BLaER1 (cell line): ENCODE measurements at regions not wholly inside any gene's neighbourhood (a gene's known extent, or its start where the extent isn't known, plus 50 kb on each side); places are given as distances from the start of the nearest gene placed in this dataset.
"Not testable (repeated sequence)": the region's sequence is repeated elsewhere in the genome, so short reads cannot be mapped to it uniquely, and the experiment has no call there.

Source experiments
- H3K27ac ChIP-seq: shearing (Covaris generic); formaldehyde crosslinking; 2 replicates; pipeline ENCODE4 v1.8.1; 2022
- H3K27me3 ChIP-seq: shearing (Covaris generic); formaldehyde crosslinking; 2 replicates; pipeline ENCODE4 v1.8.1; 2022
- H3K36me3 ChIP-seq: shearing (Covaris generic); formaldehyde crosslinking; 2 replicates; pipeline ENCODE4 v1.8.1; 2022
- H3K4me1 ChIP-seq: shearing (Covaris generic); formaldehyde crosslinking; 2 replicates; pipeline ENCODE4 v1.8.1; 2022
- H3K4me2 ChIP-seq: shearing (Covaris generic); formaldehyde crosslinking; 2 replicates; pipeline ENCODE4 v1.8.1; 2022
- H3K4me3 ChIP-seq: shearing (Covaris generic); formaldehyde crosslinking; 2 replicates; pipeline ENCODE4 v1.8.1; 2022
- H3K9ac ChIP-seq: shearing (Covaris generic); formaldehyde crosslinking; 2 replicates; pipeline ENCODE4 v1.8.1; 2022
- H3K9me3 ChIP-seq: shearing (Covaris generic); formaldehyde crosslinking; 2 replicates; pipeline ENCODE4 v1.8.1; 2022
- H4K20me1 ChIP-seq: shearing (Covaris generic); formaldehyde crosslinking; 2 replicates; pipeline ENCODE4 v1.8.1; 2022
- Cebpa-rat ChIP-seq: shearing (Covaris generic); IDR thresholded peaks from 2 replicates; pipeline ENCODE4 v1.8.1; 2022

DNA sequence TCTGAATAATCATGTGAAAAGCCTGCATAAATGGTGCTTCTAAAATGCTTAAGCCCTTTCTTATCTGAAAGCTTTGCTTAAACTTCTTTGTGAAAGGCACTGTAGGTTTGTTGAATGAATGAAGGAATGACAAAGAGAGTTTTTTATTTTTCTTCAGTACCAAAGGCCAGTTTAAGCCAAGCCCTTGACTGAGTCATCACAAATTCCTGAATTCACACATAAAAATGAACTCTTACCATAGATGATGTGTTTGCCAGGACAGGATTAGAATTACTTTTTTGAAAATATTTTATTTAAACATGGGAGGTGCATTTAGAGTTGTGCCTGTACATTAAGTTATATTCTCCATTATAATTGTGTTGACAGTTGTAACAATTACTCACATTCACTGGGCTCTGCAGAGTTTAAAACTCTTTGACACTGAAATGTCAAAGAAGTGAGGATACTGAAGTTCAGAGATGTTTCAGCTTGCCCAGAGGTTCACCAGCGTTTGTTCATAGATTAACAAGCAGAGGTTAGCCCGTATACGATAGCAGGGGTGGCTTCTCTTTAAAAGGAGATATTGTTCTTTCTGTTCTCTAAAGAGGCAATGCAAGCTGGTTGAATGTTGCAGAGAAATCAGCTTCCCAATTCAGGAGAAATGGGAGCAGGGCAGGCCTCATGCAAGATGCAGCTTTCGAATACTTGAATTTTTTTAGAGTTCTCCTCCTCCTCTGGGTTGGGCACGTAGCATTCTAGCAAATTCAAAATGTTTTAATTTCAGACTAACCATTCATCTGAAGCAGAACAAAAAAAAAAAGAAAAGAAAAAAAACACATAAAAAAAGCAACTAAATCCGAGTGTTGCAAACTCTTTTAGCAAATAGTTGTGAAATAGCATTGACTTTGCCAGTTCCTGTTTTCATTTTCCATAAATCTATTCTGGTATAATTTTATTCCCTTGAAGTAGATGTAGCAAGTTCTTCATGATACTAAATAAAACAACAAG is 358.7 kb upstream of the KLF4 start:
- Histone ChIP-seq H3K9me3 (no peaks in the 10 kb centered on the region), H3K4me2 (no peak overlapping the region), H3K4me3 (no peak overlapping the region), H3K9ac (no peak overlapping the region), H3K36me3 (no peaks in the 10 kb centered on the region), H3K27me3 (0 out of 2 replicates have a peak, but pooled peaks cover 4% of the 10 kb centered on the region), H4K20me1 (no peaks in the 10 kb centered on the region), H3K27ac (no peak overlapping the region), H3K4me1 (no peaks in the 10 kb centered on the region)
- no peak for TF ChIP-seq Cebpa-rat

DNA sequence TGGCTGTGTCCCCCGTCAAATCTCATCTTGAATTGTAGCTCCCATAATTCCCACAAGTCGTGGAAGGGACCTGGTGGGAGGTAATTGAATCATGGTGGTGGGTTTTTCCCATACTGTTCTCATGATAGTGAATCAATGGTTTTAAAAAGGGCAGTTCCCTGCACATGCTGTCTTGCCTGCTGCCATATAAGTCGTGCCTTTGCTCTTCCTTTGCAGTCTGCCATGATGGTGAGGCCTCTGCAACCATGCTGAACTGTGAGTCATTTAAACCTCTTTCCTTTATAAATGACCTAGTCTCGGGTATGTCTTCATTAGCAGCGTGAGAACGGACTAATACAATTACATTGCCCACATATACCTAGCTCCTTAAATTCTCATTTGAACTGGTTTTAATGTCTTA is 353.0 kb upstream of the KLF4 start:
- Histone ChIP-seq H3K4me2 (no peak overlapping the region), H3K4me1 (no peaks in the 10 kb centered on the region), H3K4me3 (no peak overlapping the region), H3K27me3 (0 out of 2 replicates have a peak, but pooled peaks cover 3% of the 10 kb centered on the region), H4K20me1 (no peaks in the 10 kb centered on the region), H3K9ac (no peak overlapping the region), H3K36me3 (no peaks in the 10 kb centered on the region), H3K9me3 (no peaks in the 10 kb centered on the region), H3K27ac (no peak overlapping the region)
- no peak for TF ChIP-seq Cebpa-rat

DNA sequence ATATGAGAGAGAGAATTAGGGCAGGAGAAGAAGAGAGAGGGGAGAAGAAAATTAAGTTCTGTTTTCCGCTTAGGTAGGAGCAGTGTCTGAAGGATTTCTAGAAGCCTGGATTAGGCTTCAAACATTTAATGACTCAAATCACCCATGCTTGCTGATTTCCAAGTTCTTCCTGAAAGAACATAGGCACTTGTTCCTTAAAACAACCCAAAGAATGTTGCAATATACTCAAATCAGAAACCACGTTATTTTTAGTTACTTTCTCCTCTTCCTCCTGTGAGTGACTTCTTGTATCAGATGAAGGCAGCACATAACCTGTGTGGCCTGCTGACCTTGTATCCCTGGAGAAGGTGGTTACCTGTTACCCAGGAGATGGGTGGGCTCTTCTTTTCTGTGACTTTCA is 351.5 kb upstream of the KLF4 start:
- Histone ChIP-seq H3K4me2 (no peak overlapping the region), H3K4me3 (no peak overlapping the region), H3K9me3 (no peaks in the 10 kb centered on the region), H3K36me3 (no peaks in the 10 kb centered on the region), H3K27me3 (no peaks in the 10 kb centered on the region), H4K20me1 (no peaks in the 10 kb centered on the region), H3K4me1 (no peaks in the 10 kb centered on the region), H3K27ac (no peak overlapping the region), H3K9ac (no peak overlapping the region)
- no peak for TF ChIP-seq Cebpa-rat

DNA sequence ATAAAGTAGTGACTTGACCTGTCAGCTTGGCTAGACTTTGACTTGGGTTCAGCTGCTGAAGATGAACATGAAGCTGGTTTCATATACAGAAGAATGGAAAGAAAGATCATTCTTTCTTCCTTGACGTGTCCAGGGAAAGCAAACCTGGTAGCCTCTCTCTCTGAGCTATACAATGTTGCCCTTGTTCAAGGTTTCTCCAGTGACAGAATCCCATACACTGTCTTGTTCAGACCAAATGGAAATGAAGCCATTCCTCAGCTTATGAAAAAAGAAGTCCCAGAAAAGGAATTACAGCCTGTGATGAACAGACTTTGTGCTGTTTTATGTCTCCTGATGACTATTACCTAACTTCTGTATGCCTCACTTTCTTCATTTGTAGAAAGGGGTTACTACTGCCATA is 349.8 kb upstream of the KLF4 start:
- H3K27me3 ChIP-seq: no peaks in the 10 kb centered on the region
- no peak for TF ChIP-seq Cebpa-rat
- no peaks in the 10 kb centered on the region for H3K9me3 ChIP-seq
- H3K27ac ChIP-seq: no peak overlapping the region
- no peak overlapping the region for H3K4me2 ChIP-seq
- no peaks in the 10 kb centered on the region for H4K20me1 ChIP-seq
- H3K4me3 ChIP-seq: no peak overlapping the region
- no peak overlapping the region for H3K9ac ChIP-seq
- H3K4me1 ChIP-seq: no peaks in the 10 kb centered on the region
- no peaks in the 10 kb centered on the region for H3K36me3 ChIP-seq

DNA sequence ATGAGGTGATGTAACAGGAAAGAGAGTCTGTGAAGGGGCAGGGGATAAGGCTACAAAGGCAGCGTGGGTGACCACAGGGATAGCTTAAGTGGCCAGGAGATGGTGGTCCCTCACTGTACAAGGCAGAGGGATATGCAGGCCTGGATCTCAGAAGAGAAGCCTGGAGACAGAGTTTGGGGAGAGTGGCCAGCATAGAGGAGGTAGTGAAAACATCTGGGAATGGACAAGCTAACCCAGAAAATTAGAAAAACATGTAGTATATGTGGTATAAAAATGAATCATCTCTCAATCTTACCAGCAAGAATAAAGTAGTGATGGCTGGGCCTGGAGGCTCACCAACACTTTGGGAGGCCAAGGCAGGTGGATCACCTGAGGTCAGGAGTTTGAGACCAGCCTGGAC is 349.2 kb upstream of the KLF4 start:
- H4K20me1 ChIP-seq: no peaks in the 10 kb centered on the region
- no peak overlapping the region for H3K4me2 ChIP-seq
- H3K27ac ChIP-seq: no peak overlapping the region
- no peak for TF ChIP-seq Cebpa-rat
- H3K9me3 ChIP-seq: no peaks in the 10 kb centered on the region
- H3K9ac ChIP-seq: no peak overlapping the region
- no peaks in the 10 kb centered on the region for H3K4me1 ChIP-seq
- H3K4me3 ChIP-seq: no peak overlapping the region
- no peaks in the 10 kb centered on the region for H3K27me3 ChIP-seq
- H3K36me3 ChIP-seq: no peaks in the 10 kb centered on the region

DNA sequence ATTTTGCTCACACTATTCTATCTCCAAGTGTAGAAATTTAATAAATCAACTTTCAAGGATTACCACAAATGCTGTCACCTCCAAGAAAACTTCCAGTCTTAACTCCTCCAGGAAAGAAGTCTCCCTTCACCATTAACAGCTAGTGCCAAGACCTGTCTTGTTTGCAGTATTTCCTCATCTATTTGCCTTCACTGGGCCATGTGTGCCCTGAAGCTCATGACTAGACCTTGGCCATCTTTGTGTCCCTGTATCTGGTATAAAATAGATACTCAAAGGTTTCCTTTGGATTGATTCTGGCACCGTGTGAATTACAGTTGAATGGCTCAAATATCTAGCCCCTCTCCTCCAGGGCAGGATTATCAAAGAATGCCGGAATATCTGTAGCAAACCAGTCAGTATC is 346.7 kb upstream of the KLF4 start:
- no peaks in the 10 kb centered on the region for H3K27me3 ChIP-seq
- no peak for TF ChIP-seq Cebpa-rat
- H3K4me3 ChIP-seq: no peak overlapping the region

DNA sequence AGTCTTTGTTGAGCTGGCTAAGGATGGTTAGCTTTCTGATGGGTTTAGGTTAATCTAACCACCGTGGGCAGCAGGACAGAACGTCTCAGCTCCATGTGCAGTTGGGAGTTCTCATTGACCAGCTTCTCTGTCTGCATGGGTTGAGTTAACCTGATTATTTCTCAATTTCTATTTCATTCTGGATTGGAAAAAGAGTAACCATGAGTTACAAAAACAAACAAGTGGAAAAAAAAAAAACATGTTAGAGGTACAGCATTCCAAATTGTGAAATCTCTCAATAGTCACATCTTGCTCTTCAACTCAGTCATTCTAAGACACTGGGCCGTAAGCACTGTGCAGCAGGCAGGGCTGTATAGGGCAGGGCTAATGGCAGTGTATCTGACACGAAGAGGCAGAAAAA is 343.7 kb upstream of the KLF4 start:
- H3K9me3 ChIP-seq: peaks cover 13% of the 10 kb centered on the region
- H3K9ac ChIP-seq: no peak overlapping the region
- no peaks in the 10 kb centered on the region for H3K4me1 ChIP-seq
- H4K20me1 ChIP-seq: no peaks in the 10 kb centered on the region
- H3K36me3 ChIP-seq: no peaks in the 10 kb centered on the region
- TF ChIP-seq Cebpa-rat: no peak
- H3K4me3 ChIP-seq: no peak overlapping the region
- H3K27ac ChIP-seq: no peak overlapping the region
- no peak overlapping the region for H3K4me2 ChIP-seq
- no peaks in the 10 kb centered on the region for H3K27me3 ChIP-seq

More for the DNA sequence above, 346.7 kb upstream of the KLF4 start:
- no peaks in the 10 kb centered on the region for H3K4me1 ChIP-seq
- no peak overlapping the region for H3K4me2 ChIP-seq
- no peaks in the 10 kb centered on the region for H3K36me3 ChIP-seq
- H3K9me3 ChIP-seq: no peaks in the 10 kb centered on the region
- no peak overlapping the region for H3K27ac ChIP-seq
- H3K9ac ChIP-seq: no peak overlapping the region
- no peaks in the 10 kb centered on the region for H4K20me1 ChIP-seq

DNA sequence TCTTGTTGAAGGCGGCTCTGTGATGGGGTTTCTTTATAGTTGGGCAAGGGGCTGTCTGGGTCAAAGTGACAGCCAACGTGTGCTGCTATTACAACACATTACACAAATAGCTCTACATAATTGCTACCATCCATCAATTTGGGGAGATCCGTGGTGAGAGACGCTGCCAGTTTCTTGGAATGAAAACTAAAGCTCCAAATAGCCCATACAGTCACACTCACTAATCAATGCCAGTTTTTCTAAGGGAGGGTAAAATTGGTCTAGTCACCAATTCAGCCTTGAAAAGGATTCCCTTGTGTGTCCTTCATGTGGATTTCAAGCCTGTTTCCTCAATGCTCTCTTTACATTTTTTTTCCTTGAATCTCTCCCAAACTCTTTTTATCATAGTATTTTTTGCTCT is 343.3 kb upstream of the KLF4 start:
- no peaks in the 10 kb centered on the region for H3K27me3 ChIP-seq
- H3K27ac ChIP-seq: no peak overlapping the region
- TF ChIP-seq Cebpa-rat: no peak
- no peak overlapping the region for H3K4me2 ChIP-seq
- no peak overlapping the region for H3K4me3 ChIP-seq
- H3K9me3 ChIP-seq: peaks cover 13% of the 10 kb centered on the region
- no peaks in the 10 kb centered on the region for H4K20me1 ChIP-seq
- H3K36me3 ChIP-seq: no peaks in the 10 kb centered on the region
- no peaks in the 10 kb centered on the region for H3K4me1 ChIP-seq
- no peak overlapping the region for H3K9ac ChIP-seq

DNA sequence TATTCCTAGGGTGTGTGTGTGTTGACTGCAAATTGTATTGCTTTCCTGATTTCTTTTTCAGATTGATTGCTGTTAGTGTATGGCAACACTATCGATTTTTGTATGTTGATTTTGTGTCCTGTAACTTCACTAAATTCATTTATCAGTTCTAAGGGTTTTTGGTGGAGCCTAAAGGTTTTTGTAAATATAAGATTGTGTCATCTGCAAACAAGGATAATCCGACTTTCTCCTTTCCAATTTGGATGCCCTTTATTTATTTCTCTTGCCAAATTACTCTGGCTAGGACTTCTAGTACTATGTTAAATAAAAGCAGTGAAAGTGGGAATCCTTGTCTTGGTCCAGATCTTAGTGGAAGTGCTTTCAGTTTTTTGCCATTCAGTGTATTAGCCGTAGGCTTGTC is 340.9 kb upstream of the KLF4 start:
- Histone ChIP-seq H4K20me1 (no peaks in the 10 kb centered on the region), H3K4me3 (no peak overlapping the region), H3K4me1 (no peaks in the 10 kb centered on the region), H3K36me3 (no peaks in the 10 kb centered on the region), H3K27ac (no peak overlapping the region), H3K9me3 (peaks cover 13% of the 10 kb centered on the region), H3K4me2 (no peak overlapping the region), H3K9ac (no peak overlapping the region), H3K27me3 (no peaks in the 10 kb centered on the region)
- TF ChIP-seq Cebpa-rat: no peak

DNA sequence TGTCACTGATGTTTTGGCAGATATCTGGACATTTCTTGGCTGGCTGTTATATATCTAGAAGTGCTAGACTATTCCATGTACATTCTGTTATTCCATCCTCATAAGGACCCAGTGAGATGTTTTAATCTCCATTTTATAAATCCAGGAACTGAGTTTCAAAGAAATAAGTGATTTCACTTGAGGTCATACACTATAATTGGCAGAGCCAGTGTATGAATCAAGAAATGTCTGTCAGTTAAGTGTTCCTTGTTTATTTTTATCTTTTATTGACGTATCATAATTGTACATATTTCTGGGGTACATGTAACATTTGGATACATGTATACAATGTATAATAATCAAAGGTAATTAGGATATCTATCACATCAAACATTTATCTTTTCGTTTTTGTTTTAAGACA is 338.3 kb upstream of the KLF4 start:
- no peaks in the 10 kb centered on the region for H3K27me3 ChIP-seq
- no peak overlapping the region for H3K9ac ChIP-seq
- H3K27ac ChIP-seq: no peak overlapping the region
- H3K9me3 ChIP-seq: peaks cover 13% of the 10 kb centered on the region
- H3K4me3 ChIP-seq: no peak overlapping the region
- no peaks in the 10 kb centered on the region for H3K4me1 ChIP-seq
- no peaks in the 10 kb centered on the region for H4K20me1 ChIP-seq
- H3K36me3 ChIP-seq: no peaks in the 10 kb centered on the region
- H3K4me2 ChIP-seq: no peak overlapping the region
- no peak for TF ChIP-seq Cebpa-rat

DNA sequence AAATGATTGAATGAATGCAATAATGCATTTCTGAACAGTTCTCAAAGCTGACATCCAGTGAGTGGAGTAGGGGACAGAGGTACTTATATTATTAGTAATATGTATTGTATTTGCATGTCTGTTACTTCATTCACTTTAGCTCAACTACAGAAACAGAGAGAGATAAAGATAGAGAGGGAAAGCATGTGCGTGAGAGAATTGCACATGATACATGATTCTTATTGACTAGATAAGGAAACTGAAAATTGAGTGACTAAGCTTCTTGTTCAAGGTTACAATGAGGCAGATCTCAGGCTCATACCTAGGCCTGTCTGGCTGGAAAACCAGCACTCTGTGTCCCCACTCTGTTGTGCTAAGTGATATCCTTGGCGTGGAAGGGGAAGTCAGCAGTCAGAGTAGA is 337.7 kb upstream of the KLF4 start:
- TF ChIP-seq Cebpa-rat: no peak
- no peaks in the 10 kb centered on the region for H3K27me3 ChIP-seq

DNA sequence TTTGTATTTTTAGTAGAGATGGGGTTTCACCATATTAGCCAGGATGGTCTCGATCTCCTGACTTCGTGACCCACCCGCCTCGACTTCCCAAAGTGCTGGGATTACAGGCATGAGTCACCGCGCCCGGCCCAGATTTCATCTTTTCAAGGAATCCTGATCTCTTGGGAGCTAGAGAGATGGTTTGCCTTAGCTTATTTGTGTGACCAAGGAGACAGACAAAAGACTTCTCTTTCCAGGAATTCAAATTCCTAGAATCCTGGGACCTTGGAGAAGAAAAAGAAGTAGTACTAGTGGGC is 337.1 kb upstream of the KLF4 start:
- H3K36me3 ChIP-seq, H3K9ac ChIP-seq, H3K4me3 ChIP-seq, H4K20me1 ChIP-seq, H3K27ac ChIP-seq, H3K4me2 ChIP-seq, H3K4me1 ChIP-seq, H3K27me3 ChIP-seq: not testable (repeated sequence)
- H3K9me3 ChIP-seq: peaks cover 13% of the 10 kb centered on the region

More for the DNA sequence above, 337.7 kb upstream of the KLF4 start:
- Histone ChIP-seq H3K9ac (no peak overlapping the region), H4K20me1 (no peaks in the 10 kb centered on the region), H3K36me3 (no peaks in the 10 kb centered on the region), H3K4me3 (no peak overlapping the region), H3K4me2 (no peak overlapping the region), H3K27ac (no peak overlapping the region), H3K9me3 (peaks cover 13% of the 10 kb centered on the region), H3K4me1 (no peaks in the 10 kb centered on the region)
